Stimulated activated CD4-positive, alpha-beta T cell treated with anti-CD3 and anti-CD28 coated beads, Interleukin-1b, Interleukin-23, amount 100 ng/mL, for 48 hours (primary cell): ENCODE measurements at regions not wholly inside any gene's neighbourhood (a gene's known extent, or its start where the extent isn't known, plus 50 kb on each side); places are given as distances from the start of the nearest gene placed in this dataset.
"Not testable (repeated sequence)": the region's sequence is repeated elsewhere in the genome, so short reads cannot be mapped to it uniquely, and the experiment has no call there.

Source experiments
- DNase-seq: peaks from one replicate; pipeline ENCODE4 v3.0.0-alpha.2; 2020

GRCh38 chr6:68053805-68054373, 581.2 kb upstream of the ADGRB3 start:
- no peak for DNase-seq

- DNase-seq = no peak
Observed at GRCh38 chr6:68052234-68052633, 582.8 kb upstream of the ADGRB3 start.

- no peak for DNase-seq
Observed at GRCh38 chr6:68049562-68049961, 585.5 kb upstream of the ADGRB3 start.

GRCh38 chr6:68046756-68047155, 588.3 kb upstream of the ADGRB3 start:
- no peak for DNase-seq

GRCh38 chr6:68046302-68046701, 588.8 kb upstream of the ADGRB3 start:
- DNase-seq = no peak

- no peak for DNase-seq
Observed at GRCh38 chr6:68045193-68045592, 589.9 kb upstream of the ADGRB3 start.

- DNase-seq = no peak
Observed at GRCh38 chr6:68044264-68044663, 590.8 kb upstream of the ADGRB3 start.

GRCh38 chr6:68043122-68043398, 592.0 kb upstream of the ADGRB3 start:
- no peak for DNase-seq

GRCh38 chr6:68042339-68043121, 592.6 kb upstream of the ADGRB3 start:
- no peak for DNase-seq

GRCh38 chr6:68040780-68041179, 594.3 kb upstream of the ADGRB3 start:
- no peak for DNase-seq

GRCh38 chr6:68040312-68040778, 594.7 kb upstream of the ADGRB3 start:
- DNase-seq = no peak

GRCh38 chr6:68039641-68040311, 595.3 kb upstream of the ADGRB3 start:
- DNase-seq = no peak

- no peak for DNase-seq
Observed at GRCh38 chr6:68038815-68039408, 596.2 kb upstream of the ADGRB3 start.

- no peak for DNase-seq
Observed at GRCh38 chr6:68032217-68032616, 602.9 kb upstream of the ADGRB3 start.

- no peak for DNase-seq
Observed at GRCh38 chr6:68031054-68031453, 604.0 kb upstream of the ADGRB3 start.

- DNase-seq = no peak
Observed at GRCh38 chr6:68026483-68026882, 608.6 kb upstream of the ADGRB3 start.

GRCh38 chr6:68025764-68026163, 609.3 kb upstream of the ADGRB3 start:
- DNase-seq = no peak

GRCh38 chr6:68024570-68025269, 610.4 kb upstream of the ADGRB3 start:
- no peak for DNase-seq

- not testable (repeated sequence) for DNase-seq
Observed at GRCh38 chr6:68022968-68023367, 612.1 kb upstream of the ADGRB3 start.

GRCh38 chr6:68013780-68014515, 621.1 kb upstream of the ADGRB3 start:
- no peak for DNase-seq

- no peak for DNase-seq
Observed at GRCh38 chr6:68012822-68013221, 622.3 kb upstream of the ADGRB3 start.

GRCh38 chr6:68010936-68011335, 624.1 kb upstream of the ADGRB3 start:
- no peak for DNase-seq

- no peak for DNase-seq
Observed at GRCh38 chr6:68008445-68008844, 626.6 kb upstream of the ADGRB3 start.
